Mucosa of descending colon (tissue), 3 donors: ENCODE measurements at regions not wholly inside any gene's neighbourhood (a gene's known extent, or its start where the extent isn't known, plus 50 kb on each side); places are given as distances from the start of the nearest gene placed in this dataset.

Experiments used
- ATAC-seq: fragments of 200-7000 bp; cut with Tn5 transposase; one replicate; pipeline ENCODE4 v1.9.1; 2020; ENCODE audit warnings: mild to moderate bottlenecking, moderate library complexity
- DNase-seq, 3 donors: peaks; one replicate each; pipeline ENCODE4 v3.0.0-alpha.2; 2020
- H3K36me3 ChIP-seq: fragments of 200-600 bp; one replicate; pipeline ENCODE4 v1.8.0; 2021; ENCODE audit warnings: low read depth, mild to moderate bottlenecking
- H3K4me1 ChIP-seq: fragments of 200-600 bp; one replicate; pipeline ENCODE4 v1.8.0; 2021; ENCODE audit warnings: low read depth, mild to moderate bottlenecking
- H3K4me3 ChIP-seq: fragments of 200-600 bp; one replicate; pipeline ENCODE4 v1.8.0; 2021; ENCODE audit warnings: mild to moderate bottlenecking
- H3K9me3 ChIP-seq: fragments of 200-600 bp; one replicate; pipeline ENCODE4 v1.8.0; 2021; ENCODE audit warnings: mild to moderate bottlenecking
- intact Hi-C, 2 donors: fragments of 100-400 bp; cut with DNase I in 1 of 2; cut with micrococcal nuclease in 1 of 2; formaldehyde crosslinking; loops; one replicate each; pipeline versions ENCODE4 v1.11.0 to v1.11.1; 2022; cut with DNase I, micrococcal nuclease
- TF ChIP-seq, protein P1 (sequence below): fragments of 200-600 bp; IDR thresholded peaks from one replicate; pipeline ENCODE4 v1.8.0; 2022; ENCODE audit warnings: antibody characterized with exemption, mild to moderate bottlenecking
- donor health status: DM: no; HTN: no; CAD: no; lungs with moderate emphysema.
- donor health status: DM: no; HTN: no; CAD: no.
- donor health status: DM: no; HTN: yes; CAD: no.

DNA sequence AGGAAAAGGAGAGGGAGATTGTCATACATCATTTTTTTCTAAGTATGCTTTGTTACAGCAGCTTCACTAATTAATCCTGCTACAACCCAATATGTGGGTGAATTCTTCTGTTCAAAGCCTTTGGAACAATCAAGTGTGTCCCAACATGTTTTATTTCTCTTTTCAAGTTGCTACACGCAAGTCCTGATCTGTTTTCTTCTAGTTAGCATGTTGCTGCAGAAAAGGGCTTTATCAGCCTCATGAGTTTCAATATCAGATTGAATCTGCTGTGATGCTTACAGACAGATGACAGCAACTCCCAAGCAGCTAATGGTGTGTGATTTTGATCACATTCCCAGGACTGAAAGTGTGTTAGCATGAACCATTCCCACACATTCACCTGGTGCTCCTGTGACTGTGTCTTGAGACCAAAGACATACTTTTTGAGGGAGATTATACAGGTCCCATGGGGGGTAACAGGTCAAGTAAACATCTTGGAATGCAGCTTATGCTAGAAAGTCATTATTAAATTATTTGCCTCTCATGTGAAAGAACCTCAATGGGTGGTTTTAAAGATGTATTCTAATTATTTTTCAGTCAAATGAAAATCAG lies 96.9 kb upstream of the KCNJ16 start:
- DNase-seq (no peak), ATAC-seq (no peak)
- Histone ChIP-seq H3K36me3 (no peaks in the 10 kb centered on the region), H3K4me1 (no peaks in the 10 kb centered on the region), H3K4me3 (no peak overlapping the region), H3K9me3 (no peaks in the 10 kb centered on the region)
- TF ChIP-seq, protein P1, sequence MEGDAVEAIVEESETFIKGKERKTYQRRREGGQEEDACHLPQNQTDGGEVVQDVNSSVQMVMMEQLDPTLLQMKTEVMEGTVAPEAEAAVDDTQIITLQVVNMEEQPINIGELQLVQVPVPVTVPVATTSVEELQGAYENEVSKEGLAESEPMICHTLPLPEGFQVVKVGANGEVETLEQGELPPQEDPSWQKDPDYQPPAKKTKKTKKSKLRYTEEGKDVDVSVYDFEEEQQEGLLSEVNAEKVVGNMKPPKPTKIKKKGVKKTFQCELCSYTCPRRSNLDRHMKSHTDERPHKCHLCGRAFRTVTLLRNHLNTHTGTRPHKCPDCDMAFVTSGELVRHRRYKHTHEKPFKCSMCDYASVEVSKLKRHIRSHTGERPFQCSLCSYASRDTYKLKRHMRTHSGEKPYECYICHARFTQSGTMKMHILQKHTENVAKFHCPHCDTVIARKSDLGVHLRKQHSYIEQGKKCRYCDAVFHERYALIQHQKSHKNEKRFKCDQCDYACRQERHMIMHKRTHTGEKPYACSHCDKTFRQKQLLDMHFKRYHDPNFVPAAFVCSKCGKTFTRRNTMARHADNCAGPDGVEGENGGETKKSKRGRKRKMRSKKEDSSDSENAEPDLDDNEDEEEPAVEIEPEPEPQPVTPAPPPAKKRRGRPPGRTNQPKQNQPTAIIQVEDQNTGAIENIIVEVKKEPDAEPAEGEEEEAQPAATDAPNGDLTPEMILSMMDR, result no peak
- intact Hi-C loops, result no loop called here

DNA sequence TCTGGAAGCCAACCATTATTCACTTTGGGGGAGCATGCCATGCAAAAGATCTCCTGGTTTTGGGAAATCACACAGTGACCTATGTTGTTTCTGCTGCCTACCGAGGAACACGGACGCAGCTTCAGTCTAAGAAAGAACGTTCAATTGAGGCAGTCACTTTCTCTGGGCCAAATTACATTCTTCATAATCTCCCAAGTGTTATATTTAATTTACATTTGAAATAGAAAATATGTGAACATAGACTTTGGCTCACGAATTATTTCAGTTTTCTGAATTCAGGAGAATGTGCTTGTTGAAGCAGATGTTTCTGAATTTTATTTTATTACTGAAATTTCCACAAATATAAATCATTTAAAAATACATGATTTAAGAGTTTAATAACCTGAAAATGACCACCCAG lies 93.6 kb upstream of the KCNJ16 start:
- intact Hi-C loops, result no loop called here
- no peak for DNase-seq
- TF ChIP-seq, protein P1, result no peak
- no peak for ATAC-seq
- Histone ChIP-seq H3K36me3 (no peaks in the 10 kb centered on the region), H3K4me1 (no peaks in the 10 kb centered on the region), H3K9me3 (no peaks in the 10 kb centered on the region), H3K4me3 (no peak overlapping the region)

DNA sequence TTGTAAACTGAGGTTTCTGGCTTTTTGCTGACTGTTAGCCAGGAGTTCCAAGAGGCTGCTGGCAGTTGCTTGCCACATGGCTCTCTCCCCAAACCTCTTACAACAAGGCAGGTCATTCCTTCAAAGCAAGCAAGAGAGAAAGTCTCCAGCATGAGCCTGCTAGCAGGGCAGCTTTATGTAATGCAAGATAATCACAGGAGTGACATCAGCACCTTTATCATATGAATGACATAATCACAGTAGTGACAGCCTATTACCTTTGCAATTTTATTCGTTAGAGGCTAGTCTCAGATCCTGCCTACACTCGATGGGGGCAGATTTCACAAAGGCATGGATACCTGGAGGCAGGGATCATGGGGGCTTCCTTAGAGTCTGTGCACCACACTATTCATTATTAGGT lies 79.5 kb upstream of the KCNJ16 start:
- TF ChIP-seq, protein P1, result no peak
- ATAC-seq, result no peak
- no peaks in the 10 kb centered on the region for H3K9me3 ChIP-seq
- intact Hi-C loops, result no loop called here
- H3K4me1 ChIP-seq, result no peaks in the 10 kb centered on the region
- H3K36me3 ChIP-seq, result no peaks in the 10 kb centered on the region
- H3K4me3 ChIP-seq, result no peak overlapping the region
- DNase-seq, result no peak

DNA sequence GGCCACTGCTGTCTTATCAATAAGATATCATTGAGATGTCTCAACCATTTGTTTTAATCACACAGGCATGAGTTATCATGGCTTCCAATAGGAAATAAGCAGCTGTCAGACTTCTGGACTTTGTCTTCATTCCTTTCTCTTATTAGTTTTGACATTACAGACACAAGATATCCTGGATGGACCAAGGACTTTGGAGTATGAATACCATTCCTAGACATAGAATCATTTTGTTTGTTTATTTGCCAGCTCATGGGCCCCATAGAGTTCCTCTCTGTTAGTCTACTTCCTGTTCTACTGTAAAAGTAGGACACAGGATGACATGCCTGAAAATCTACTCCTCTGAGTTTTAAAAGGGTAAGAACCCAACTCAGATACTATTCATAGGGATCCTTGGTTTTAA lies 77.7 kb upstream of the KCNJ16 start:
- Histone ChIP-seq H3K9me3 (no peaks in the 10 kb centered on the region), H3K4me3 (no peak overlapping the region), H3K4me1 (no peaks in the 10 kb centered on the region), H3K36me3 (no peaks in the 10 kb centered on the region)
- ATAC-seq, result peak; percentile 91
- TF ChIP-seq, protein P1, result no peak
- peak in 1 of 3 donors; percentile 3 for DNase-seq
- intact Hi-C loops, result no loop called here

DNA sequence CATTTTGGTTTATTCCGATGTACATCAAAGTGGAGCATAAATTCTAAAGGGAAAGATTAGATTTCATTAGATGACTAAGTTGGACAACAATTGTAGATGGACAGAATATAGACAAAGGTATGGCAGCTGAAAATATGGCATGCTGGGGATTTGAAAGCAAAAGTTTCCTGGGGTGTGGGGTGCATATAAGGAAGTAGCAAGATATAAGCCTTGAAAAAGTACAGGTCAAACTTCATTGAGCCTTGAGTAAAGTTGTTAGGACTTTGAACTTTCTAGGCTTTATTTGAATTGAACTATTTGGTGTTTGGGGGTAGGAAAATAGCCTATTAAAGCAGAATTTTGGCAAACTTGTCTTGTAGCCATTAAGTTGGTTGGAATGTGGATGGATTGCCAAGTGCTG lies 75.8 kb upstream of the KCNJ16 start:
- intact Hi-C loops, result no loop called here
- Histone ChIP-seq H3K4me1 (no peaks in the 10 kb centered on the region), H3K4me3 (no peak overlapping the region), H3K9me3 (no peaks in the 10 kb centered on the region), H3K36me3 (no peaks in the 10 kb centered on the region)
- TF ChIP-seq, protein P1, result no peak
- peak in 1 of 3 donors; percentile 9 for DNase-seq
- peak; percentile 83 for ATAC-seq

GRCh38 chr17:70006159-70006558 lies 68.9 kb upstream of the KCNJ16 start:
- intact Hi-C loops, result no loop called here
- TF ChIP-seq, protein P1, result no peak
- no peak for ATAC-seq

More at GRCh38 chr17:70006159-70006558, 68.9 kb upstream of the KCNJ16 start:
- H3K4me1 ChIP-seq, result no peaks in the 10 kb centered on the region
- no peaks in the 10 kb centered on the region for H3K9me3 ChIP-seq
- no peaks in the 10 kb centered on the region for H3K36me3 ChIP-seq
- no peak overlapping the region for H3K4me3 ChIP-seq
- DNase-seq, result no peak
